ENCODE measurements at regions not wholly inside any gene's neighbourhood (a gene's known extent, or its start where the extent isn't known, plus 50 kb on each side); places are given as distances from the start of the nearest gene placed in this dataset.

- H3K4me3 ChIP-seq (replicated peaks in 1 of 3; ENCODE audit: insufficient read depth in 1 of 3, low read depth in 1 of 3, low read length in 3 of 3), result no peak overlapping the region
- H3K9ac ChIP-seq (replicated peaks; ENCODE audit: extremely low read depth, insufficient read depth, low read length), result no peak overlapping the region
- H3K9me1 ChIP-seq (replicated peaks; ENCODE audit: control insufficient read depth, extremely low read depth, insufficient read depth, low read length), result no peaks in the 10 kb centered on the region
- DNase-seq (ENCODE audit: low read depth, low spot score), result no peak
- no peaks in the 10 kb centered on the region for H3K36me3 ChIP-seq (ENCODE audit: control insufficient read depth in 2 of 2, extremely low read depth in 1 of 2, insufficient read depth in 2 of 2, low read length in 2 of 2)
- no TSS peak for BruUV-seq (replicated peaks)
- ChIA-PET POLR2A (no interaction called here), CTCF (interaction anchor here (1.3 to 1.8 kb wide), 2 partner anchors 9 to 714 kb away, joined by 3 to 5 read pairs; no protein-coding TSS in a partner anchor)
- H3K27ac ChIP-seq (ENCODE audit: insufficient read depth, low read depth, low read length), result no peak overlapping the region
- no peak for FAIRE-seq
- dilution Hi-C loops (cut with MboI; ENCODE audit: extremely low pct_ligation_motif_present, low sequenced_read_pairs) (no loop called here), intact Hi-C loops (cut with micrococcal nuclease) (no loop called here)
- H2AFZ ChIP-seq (ENCODE audit: low read depth, low read length), result no peak overlapping the region
- H3K4me1 ChIP-seq (ENCODE audit: control insufficient read depth, extremely low read depth, insufficient read depth, low read length), result no peaks in the 10 kb centered on the region
- no peaks in the 10 kb centered on the region for H3K79me2 ChIP-seq (ENCODE audit: control insufficient read depth, insufficient read depth, low read length)
- H3K4me2 ChIP-seq (ENCODE audit: insufficient read depth, low read length), result no peak overlapping the region
- H3K27me3 ChIP-seq (ENCODE audit: control insufficient read depth in 2 of 2, insufficient read depth in 2 of 2, low read length in 2 of 2), result no peaks in the 10 kb centered on the region
- H4K20me1 ChIP-seq (replicated peaks; ENCODE audit: control insufficient read depth, extremely low read depth, insufficient read depth, low read length), result no peaks in the 10 kb centered on the region
- H3K9me3 ChIP-seq (replicated peaks; ENCODE audit: control insufficient read depth, insufficient read depth, low read length), result no peaks in the 10 kb centered on the region
- TF ChIP-seq MYC (IDR thresholded peaks at IDR 0.05; ENCODE audit: low read depth, low read length), result no peak
- TF ChIP-seq POLR2AphosphoS5 (IDR thresholded peaks at IDR 0.05; ENCODE audit: insufficient read depth, low read depth, low read length), result no peak
- no peak for TF ChIP-seq GATA2 (IDR thresholded peaks at IDR 0.05; ENCODE audit: insufficient read depth, insufficient read length, low read depth, low read length)
- TF ChIP-seq, protein P1, sequence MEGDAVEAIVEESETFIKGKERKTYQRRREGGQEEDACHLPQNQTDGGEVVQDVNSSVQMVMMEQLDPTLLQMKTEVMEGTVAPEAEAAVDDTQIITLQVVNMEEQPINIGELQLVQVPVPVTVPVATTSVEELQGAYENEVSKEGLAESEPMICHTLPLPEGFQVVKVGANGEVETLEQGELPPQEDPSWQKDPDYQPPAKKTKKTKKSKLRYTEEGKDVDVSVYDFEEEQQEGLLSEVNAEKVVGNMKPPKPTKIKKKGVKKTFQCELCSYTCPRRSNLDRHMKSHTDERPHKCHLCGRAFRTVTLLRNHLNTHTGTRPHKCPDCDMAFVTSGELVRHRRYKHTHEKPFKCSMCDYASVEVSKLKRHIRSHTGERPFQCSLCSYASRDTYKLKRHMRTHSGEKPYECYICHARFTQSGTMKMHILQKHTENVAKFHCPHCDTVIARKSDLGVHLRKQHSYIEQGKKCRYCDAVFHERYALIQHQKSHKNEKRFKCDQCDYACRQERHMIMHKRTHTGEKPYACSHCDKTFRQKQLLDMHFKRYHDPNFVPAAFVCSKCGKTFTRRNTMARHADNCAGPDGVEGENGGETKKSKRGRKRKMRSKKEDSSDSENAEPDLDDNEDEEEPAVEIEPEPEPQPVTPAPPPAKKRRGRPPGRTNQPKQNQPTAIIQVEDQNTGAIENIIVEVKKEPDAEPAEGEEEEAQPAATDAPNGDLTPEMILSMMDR (IDR thresholded peaks at IDR 0.05; ENCODE audit: extremely low read depth in 1 of 2, insufficient read depth in 1 of 2, low read depth in 1 of 2, low read length in 2 of 2), result no peak
- no peak for TF ChIP-seq JUN (IDR thresholded peaks at IDR 0.05; ENCODE audit: borderline replicate concordance, insufficient read depth, insufficient read length, low read depth)
- TF ChIP-seq EZH2 (IDR thresholded peaks at IDR 0.05; ENCODE audit: borderline replicate concordance, low read depth, low read length, severe bottlenecking), result no peak
These were observed 64.3 kb upstream of the FGFR2 start for GRCh38 chr10:121662531-121662930.

GRCh38 chr10:121661451-121661851 lies 63.2 kb upstream of the FGFR2 start:
- dilution Hi-C loops (cut with MboI; ENCODE audit: extremely low pct_ligation_motif_present, low sequenced_read_pairs), result no loop called here
- intact Hi-C loops (cut with micrococcal nuclease), result no loop called here

More at GRCh38 chr10:121661451-121661851, 63.2 kb upstream of the FGFR2 start:
- Histone ChIP-seq H3K27ac (ENCODE audit: insufficient read depth, low read depth, low read length) (no peak overlapping the region), H3K27me3 (ENCODE audit: control insufficient read depth in 2 of 2, insufficient read depth in 2 of 2, low read length in 2 of 2) (no peaks in the 10 kb centered on the region), H4K20me1 (replicated peaks; ENCODE audit: control insufficient read depth, extremely low read depth, insufficient read depth, low read length) (no peaks in the 10 kb centered on the region), H3K9ac (replicated peaks; ENCODE audit: extremely low read depth, insufficient read depth, low read length) (no peak overlapping the region), H3K36me3 (ENCODE audit: control insufficient read depth in 2 of 2, extremely low read depth in 1 of 2, insufficient read depth in 2 of 2, low read length in 2 of 2) (no peaks in the 10 kb centered on the region), H3K4me3 (replicated peaks in 1 of 3; ENCODE audit: insufficient read depth in 1 of 3, low read depth in 1 of 3, low read length in 3 of 3) (no peak overlapping the region), H3K4me1 (ENCODE audit: control insufficient read depth, extremely low read depth, insufficient read depth, low read length) (no peaks in the 10 kb centered on the region), H3K9me1 (replicated peaks; ENCODE audit: control insufficient read depth, extremely low read depth, insufficient read depth, low read length) (no peaks in the 10 kb centered on the region), H3K9me3 (replicated peaks; ENCODE audit: control insufficient read depth, insufficient read depth, low read length) (no peaks in the 10 kb centered on the region), H2AFZ (ENCODE audit: low read depth, low read length) (no peak overlapping the region), H3K79me2 (ENCODE audit: control insufficient read depth, insufficient read depth, low read length) (no peaks in the 10 kb centered on the region), H3K4me2 (ENCODE audit: insufficient read depth, low read length) (no peak overlapping the region)
- BruUV-seq (replicated peaks), result no TSS peak
- ChIA-PET CTCF (no interaction called here), POLR2A (no interaction called here)
- FAIRE-seq (no peak), DNase-seq (ENCODE audit: low read depth, low spot score) (no peak)
- TF ChIP-seq POLR2A (IDR thresholded peaks at IDR 0.05; ENCODE audit: low read depth, low read length), result no peak
- no peak for TF ChIP-seq POLR2AphosphoS5 (IDR thresholded peaks at IDR 0.05; ENCODE audit: insufficient read depth, low read depth, low read length)
- TF ChIP-seq MYC (IDR thresholded peaks at IDR 0.05; ENCODE audit: low read depth, low read length), result no peak
- TF ChIP-seq GATA2 (IDR thresholded peaks at IDR 0.05; ENCODE audit: insufficient read depth, insufficient read length, low read depth, low read length), result no peak
- TF ChIP-seq JUN (IDR thresholded peaks at IDR 0.05; ENCODE audit: borderline replicate concordance, insufficient read depth, insufficient read length, low read depth), result no peak
- no peak for TF ChIP-seq EZH2 (IDR thresholded peaks at IDR 0.05; ENCODE audit: borderline replicate concordance, low read depth, low read length, severe bottlenecking)
- no peak for TF ChIP-seq FOS (IDR thresholded peaks at IDR 0.05; ENCODE audit: borderline replicate concordance, insufficient read depth, low read length)
- TF ChIP-seq, protein P1 (IDR thresholded peaks at IDR 0.05; ENCODE audit: extremely low read depth in 1 of 2, insufficient read depth in 1 of 2, low read depth in 1 of 2, low read length in 2 of 2), result no peak
- no peak for TF ChIP-seq MAX (IDR thresholded peaks at IDR 0.05; ENCODE audit: insufficient read depth, insufficient read length)
